Endothelial cell of umbilical vein (primary cell): ENCODE measurements at regions not wholly inside any gene's neighbourhood (a gene's known extent, or its start where the extent isn't known, plus 50 kb on each side); places are given as distances from the start of the nearest gene placed in this dataset.

Experiments used
- BruUV-seq: library from RNA; stranded (reverse); fragments of 400-500 nt; replicated peaks from 2 replicates; lab custom pipeline; 2021; lab: Mats Ljungman, UMichigan
- CTCF ChIA-PET: fragments of 300-600, 350-600 bp; sonication (Branson Sonifier 250); formaldehyde crosslinking; loops from one replicate; lab custom pipeline; 2021; ENCODE audit warnings: antibody characterized with exemption, inconsistent platforms; lab: Charles Lee
- POLR2A ChIA-PET: fragments of 300-600, 350-600 bp; sonication (Branson Sonifier 250); formaldehyde crosslinking; loops from one replicate; lab custom pipeline; 2021; ENCODE audit warnings: antibody characterized with exemption, inconsistent platforms; lab: Charles Lee
- DNase-seq: peaks from one replicate; pipeline ENCODE4 v3.0.0-alpha.2; 2011; ENCODE audit warnings: low read depth, low spot score
- FAIRE-seq: peaks from 2 replicates; lab custom pipeline; 2011; peaks lifted over from hg19 to GRCh38; lab: Jason Lieb, UNC
- H2AFZ ChIP-seq: 2 replicates; pipeline ENCODE4 v1.6.0; 2012; ENCODE audit warnings: low read depth, low read length, control low read depth, inconsistent platforms
- H3K27ac ChIP-seq: 2 replicates; pipeline ENCODE4 v1.5.1; 2011; ENCODE audit warnings: low read depth, mild to moderate bottlenecking, control low read depth, low read length, moderate library complexity; ENCODE audit not compliant: insufficient read depth
- H3K27me3 ChIP-seq, 2 experiments: 2 replicates each; pipeline versions ENCODE4 v1.6.0 to v1.6.1; 2011; ENCODE audit warnings: low read length in 2 of 2, mixed read lengths in 1 of 2; ENCODE audit not compliant: control insufficient read depth in 2 of 2, insufficient read depth in 2 of 2
- H3K36me3 ChIP-seq, 2 experiments: 2 replicates in 1 of 2; 3 replicates in 1 of 2; pipeline ENCODE4 v1.5.1; 2011; ENCODE audit warnings: low read length in 2 of 2, mild to moderate bottlenecking in 1 of 2, moderate library complexity in 1 of 2; ENCODE audit not compliant: control insufficient read depth in 2 of 2, insufficient read depth in 2 of 2; ENCODE audit errors: extremely low read depth in 1 of 2
- H3K4me1 ChIP-seq: 3 replicates; pipeline ENCODE4 v1.5.1; 2011; ENCODE audit warnings: mild to moderate bottlenecking, low read length; ENCODE audit not compliant: control insufficient read depth, insufficient read depth; ENCODE audit errors: extremely low read depth
- H3K4me2 ChIP-seq: 2 replicates; pipeline ENCODE4 v1.6.1; 2011; ENCODE audit warnings: low read length, control low read depth, mixed read lengths; ENCODE audit not compliant: insufficient read depth
- H3K4me3 ChIP-seq, 3 experiments: fragments of 200-600 bp in 1 of 3; sonication (generic), shearing (Covaris generic) in 1 of 3; replicated peaks in 1 of 3; 2 replicates each; pipeline ENCODE4 v1.5.1; 2011 to 2016; ENCODE audit warnings: control low read depth in 3 of 3, low read length in 3 of 3, mild to moderate bottlenecking in 2 of 3, inconsistent platforms in 1 of 3, low read depth in 1 of 3, moderate library complexity in 1 of 3; ENCODE audit not compliant: insufficient read depth in 1 of 3
- H3K79me2 ChIP-seq: 2 replicates; pipeline ENCODE4 v1.6.0; 2012; ENCODE audit warnings: low read length, inconsistent platforms; ENCODE audit not compliant: control insufficient read depth, insufficient read depth
- H3K9ac ChIP-seq: replicated peaks from 2 replicates; pipeline ENCODE3; 2011; ENCODE audit warnings: low read length, control low read depth; ENCODE audit not compliant: insufficient read depth; ENCODE audit errors: extremely low read depth
- H3K9me1 ChIP-seq: replicated peaks from 3 replicates; pipeline ENCODE4 v1.6.0; 2011; ENCODE audit warnings: mild to moderate bottlenecking, low read length; ENCODE audit not compliant: control insufficient read depth, insufficient read depth; ENCODE audit errors: extremely low read depth
- H3K9me3 ChIP-seq: replicated peaks from 2 replicates; pipeline ENCODE4 v1.5.1; 2012; ENCODE audit warnings: low read length, inconsistent platforms; ENCODE audit not compliant: control insufficient read depth, insufficient read depth
- H4K20me1 ChIP-seq: replicated peaks from 2 replicates; pipeline ENCODE3; 2011; ENCODE audit warnings: mild to moderate bottlenecking, low read length; ENCODE audit not compliant: control insufficient read depth, insufficient read depth; ENCODE audit errors: extremely low read depth
- EZH2 ChIP-seq: IDR thresholded peaks from 2 replicates; pipeline ENCODE4 v1.6.1; 2012; ENCODE audit warnings: borderline replicate concordance, low read depth, mild to moderate bottlenecking, moderate library complexity, low read length, inconsistent platforms; ENCODE audit not compliant: severe bottlenecking
- FOS ChIP-seq: IDR thresholded peaks from 2 replicates; pipeline ENCODE4 v1.6.1; 2011; ENCODE audit warnings: mild to moderate bottlenecking, low read length, moderate library complexity, borderline replicate concordance; ENCODE audit not compliant: insufficient read depth
- GATA2 ChIP-seq: IDR thresholded peaks from 2 replicates; pipeline ENCODE4 v1.7.0; 2011; ENCODE audit warnings: low read depth, mild to moderate bottlenecking, moderate library complexity, mixed read lengths, low read length; ENCODE audit not compliant: insufficient read length, insufficient read depth
- JUN ChIP-seq: IDR thresholded peaks from 2 replicates; pipeline ENCODE4 v1.6.1; 2011; ENCODE audit warnings: borderline replicate concordance, low read depth; ENCODE audit not compliant: insufficient read length, insufficient read depth
- MYC ChIP-seq: IDR thresholded peaks from one replicate; pipeline ENCODE4 v1.6.1; 2011; ENCODE audit warnings: mild to moderate bottlenecking, low read depth, low read length
- POLR2A ChIP-seq: IDR thresholded peaks from 2 replicates; pipeline ENCODE4 v1.6.1; 2012; ENCODE audit warnings: low read depth, mild to moderate bottlenecking, control low read depth, low read length
- POLR2AphosphoS5 ChIP-seq: IDR thresholded peaks from 2 replicates; pipeline ENCODE4 v1.6.1; 2012; ENCODE audit warnings: low read depth, mild to moderate bottlenecking, control low read depth, low read length, moderate library complexity; ENCODE audit not compliant: insufficient read depth
- dilution Hi-C: fragments of 300-500 bp; cut with MboI; formaldehyde crosslinking; loops from one replicate; pipeline ENCODE4 v1.15.0; 2019; ENCODE audit warnings: low sequenced_read_pairs; ENCODE audit not compliant: extremely low pct_ligation_motif_present
- intact Hi-C: fragments of 100-400 bp; cut with micrococcal nuclease; formaldehyde crosslinking; loops from one replicate; pipeline ENCODE4 v1.10.0; 2022
- TF ChIP-seq, protein P1 (sequence below): IDR thresholded peaks from 2 replicates; pipeline ENCODE4 v1.6.1; 2011; ENCODE audit not compliant: insufficient read depth, insufficient read length
- TF ChIP-seq, protein P2 (sequence below), 2 donors: IDR thresholded peaks; 1 replicate in 1 of 2; 2 replicates in 1 of 2; pipeline ENCODE4 v1.5.1; 2011; ENCODE audit warnings: low read length in 2 of 2, mild to moderate bottlenecking in 2 of 2, moderate library complexity in 2 of 2, control low read depth in 1 of 2, inconsistent platforms in 1 of 2, low read depth in 1 of 2; ENCODE audit not compliant: insufficient read depth in 1 of 2; ENCODE audit errors: extremely low read depth in 1 of 2

DNA sequence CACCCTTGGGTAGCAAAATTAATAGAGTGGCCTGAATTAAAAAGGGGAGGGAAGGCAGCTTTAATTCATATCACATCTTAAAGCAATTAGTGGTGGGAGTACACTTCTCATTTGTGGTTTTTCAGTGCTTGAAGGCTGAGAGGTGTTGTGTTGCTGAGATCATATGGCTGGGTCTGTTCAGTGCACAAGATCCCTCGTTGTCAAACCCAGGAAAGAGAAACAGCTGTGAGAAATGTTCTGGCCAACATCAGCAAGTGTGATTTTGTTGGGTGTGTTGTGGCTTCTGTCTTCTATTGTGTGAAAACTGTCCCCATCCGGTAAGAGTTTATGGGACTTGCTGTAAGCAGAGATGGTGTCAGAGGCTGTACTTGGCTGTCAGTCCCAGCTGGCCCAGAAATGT lies 197.9 kb upstream of the BMPER start:
- no peaks in the 10 kb centered on the region for H3K9me3 ChIP-seq
- DNase-seq = no peak
- ChIA-PET CTCF (interaction anchor here (0.8 to 1.9 kb wide), 3 partner anchors 188 to 248 kb away, joined by 3 to 5 read pairs (median 3); no protein-coding TSS in a partner anchor), POLR2A (no interaction called here)
- no TSS peak for BruUV-seq
- no peak for FAIRE-seq
- H3K4me3 ChIP-seq = no peak overlapping the region
- no peaks in the 10 kb centered on the region for H3K27me3 ChIP-seq
- H3K9ac ChIP-seq = no peak overlapping the region
- no peak overlapping the region for H3K27ac ChIP-seq
- TF ChIP-seq MYC (no peak), FOS (no peak), GATA2 (no peak), EZH2 (no peak)
- no peaks in the 10 kb centered on the region for H3K36me3 ChIP-seq
- dilution Hi-C loops = no loop called here
- H3K4me1 ChIP-seq = peaks cover 5% of the 10 kb centered on the region
- no peaks in the 10 kb centered on the region for H4K20me1 ChIP-seq
- intact Hi-C loops = no loop called here
- H2AFZ ChIP-seq = peak overlapping the region; percentile 27
- H3K9me1 ChIP-seq = no peaks in the 10 kb centered on the region
- no peaks in the 10 kb centered on the region for H3K79me2 ChIP-seq
- no peak overlapping the region for H3K4me2 ChIP-seq

DNA sequence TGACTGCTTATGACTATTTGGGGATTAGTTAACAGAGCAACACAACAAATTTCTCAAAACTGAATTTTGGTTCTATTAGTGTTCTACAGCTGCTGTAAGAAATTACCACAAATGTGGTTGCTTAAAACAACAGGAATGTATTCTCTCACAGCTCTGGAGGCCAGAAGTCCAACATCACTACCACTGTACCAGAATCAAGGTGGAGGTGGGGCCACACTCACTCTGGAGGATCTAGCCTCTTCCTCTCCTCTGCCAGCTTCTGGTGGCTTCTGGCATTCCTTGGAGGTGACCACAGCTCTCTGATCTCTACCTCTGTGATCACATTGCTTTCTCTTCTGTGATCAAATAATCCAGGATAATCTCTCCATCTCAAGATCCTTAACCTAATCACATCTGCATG lies 194.7 kb upstream of the BMPER start:
- Histone ChIP-seq H3K27me3 (no peaks in the 10 kb centered on the region), H3K4me1 (peaks cover 5% of the 10 kb centered on the region), H3K9ac (no peak overlapping the region), H2AFZ (no peak overlapping the region), H3K36me3 (no peaks in the 10 kb centered on the region), H3K4me3 (no peak overlapping the region), H3K79me2 (no peaks in the 10 kb centered on the region), H3K9me1 (no peaks in the 10 kb centered on the region), H3K27ac (no peak overlapping the region), H3K4me2 (no peak overlapping the region), H4K20me1 (no peaks in the 10 kb centered on the region), H3K9me3 (no peaks in the 10 kb centered on the region)
- dilution Hi-C loops (no loop called here), intact Hi-C loops (loop anchor here (10.0 kb wide), 1 partner anchor 526 kb away; no protein-coding TSS in a partner anchor)
- CTCF ChIA-PET = no interaction called here
- POLR2A ChIA-PET = no interaction called here
- no TSS peak for BruUV-seq
- TF ChIP-seq, protein P1, sequence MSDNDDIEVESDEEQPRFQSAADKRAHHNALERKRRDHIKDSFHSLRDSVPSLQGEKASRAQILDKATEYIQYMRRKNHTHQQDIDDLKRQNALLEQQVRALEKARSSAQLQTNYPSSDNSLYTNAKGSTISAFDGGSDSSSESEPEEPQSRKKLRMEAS = no peak
- TF ChIP-seq FOS = no peak
- TF ChIP-seq, protein P2, sequence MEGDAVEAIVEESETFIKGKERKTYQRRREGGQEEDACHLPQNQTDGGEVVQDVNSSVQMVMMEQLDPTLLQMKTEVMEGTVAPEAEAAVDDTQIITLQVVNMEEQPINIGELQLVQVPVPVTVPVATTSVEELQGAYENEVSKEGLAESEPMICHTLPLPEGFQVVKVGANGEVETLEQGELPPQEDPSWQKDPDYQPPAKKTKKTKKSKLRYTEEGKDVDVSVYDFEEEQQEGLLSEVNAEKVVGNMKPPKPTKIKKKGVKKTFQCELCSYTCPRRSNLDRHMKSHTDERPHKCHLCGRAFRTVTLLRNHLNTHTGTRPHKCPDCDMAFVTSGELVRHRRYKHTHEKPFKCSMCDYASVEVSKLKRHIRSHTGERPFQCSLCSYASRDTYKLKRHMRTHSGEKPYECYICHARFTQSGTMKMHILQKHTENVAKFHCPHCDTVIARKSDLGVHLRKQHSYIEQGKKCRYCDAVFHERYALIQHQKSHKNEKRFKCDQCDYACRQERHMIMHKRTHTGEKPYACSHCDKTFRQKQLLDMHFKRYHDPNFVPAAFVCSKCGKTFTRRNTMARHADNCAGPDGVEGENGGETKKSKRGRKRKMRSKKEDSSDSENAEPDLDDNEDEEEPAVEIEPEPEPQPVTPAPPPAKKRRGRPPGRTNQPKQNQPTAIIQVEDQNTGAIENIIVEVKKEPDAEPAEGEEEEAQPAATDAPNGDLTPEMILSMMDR (IDR thresholded peaks at IDR 0.05; ENCODE audit: extremely low read depth in 1 of 2, insufficient read depth in 1 of 2, low read depth in 1 of 2, low read length in 2 of 2) = no peak
- no peak for TF ChIP-seq POLR2A
- TF ChIP-seq EZH2 = no peak
- TF ChIP-seq MYC = no peak
- no peak for TF ChIP-seq JUN
- TF ChIP-seq POLR2AphosphoS5 = no peak
- no peak for TF ChIP-seq GATA2
- FAIRE-seq (no peak), DNase-seq (no peak)
